Stimulated activated naive CD8-positive, alpha-beta T cell treated with anti-CD3 and anti-CD28 coated beads, Interleukin-15, Interleukin-2, amounts not matched to agents 100 ng/mL and 50 ng/mL, for 24 hours (primary cell): ENCODE measurements at regions not wholly inside any gene's neighbourhood (a gene's known extent, or its start where the extent isn't known, plus 50 kb on each side); places are given as distances from the start of the nearest gene placed in this dataset.

Source experiments
- H3K27ac Mint-ChIP-seq: one replicate; pipeline ENCODE4 v1.8.0; 2021; ENCODE audit warnings: mild to moderate bottlenecking, mixed read lengths
- H3K27me3 Mint-ChIP-seq: one replicate; pipeline ENCODE4 v1.8.0; 2021; ENCODE audit warnings: mixed read lengths
- H3K36me3 Mint-ChIP-seq: one replicate; pipeline ENCODE4 v1.8.0; 2021; ENCODE audit warnings: low read depth, mixed read lengths
- H3K4me1 Mint-ChIP-seq: one replicate; pipeline ENCODE4 v1.8.0; 2021; ENCODE audit warnings: low read depth, mixed read lengths
- H3K4me3 Mint-ChIP-seq: one replicate; pipeline ENCODE4 v1.8.0; 2021; ENCODE audit warnings: mild to moderate bottlenecking, mixed read lengths
- H3K9me3 Mint-ChIP-seq: one replicate; pipeline ENCODE4 v1.8.0; 2021; ENCODE audit warnings: mixed read lengths

DNA sequence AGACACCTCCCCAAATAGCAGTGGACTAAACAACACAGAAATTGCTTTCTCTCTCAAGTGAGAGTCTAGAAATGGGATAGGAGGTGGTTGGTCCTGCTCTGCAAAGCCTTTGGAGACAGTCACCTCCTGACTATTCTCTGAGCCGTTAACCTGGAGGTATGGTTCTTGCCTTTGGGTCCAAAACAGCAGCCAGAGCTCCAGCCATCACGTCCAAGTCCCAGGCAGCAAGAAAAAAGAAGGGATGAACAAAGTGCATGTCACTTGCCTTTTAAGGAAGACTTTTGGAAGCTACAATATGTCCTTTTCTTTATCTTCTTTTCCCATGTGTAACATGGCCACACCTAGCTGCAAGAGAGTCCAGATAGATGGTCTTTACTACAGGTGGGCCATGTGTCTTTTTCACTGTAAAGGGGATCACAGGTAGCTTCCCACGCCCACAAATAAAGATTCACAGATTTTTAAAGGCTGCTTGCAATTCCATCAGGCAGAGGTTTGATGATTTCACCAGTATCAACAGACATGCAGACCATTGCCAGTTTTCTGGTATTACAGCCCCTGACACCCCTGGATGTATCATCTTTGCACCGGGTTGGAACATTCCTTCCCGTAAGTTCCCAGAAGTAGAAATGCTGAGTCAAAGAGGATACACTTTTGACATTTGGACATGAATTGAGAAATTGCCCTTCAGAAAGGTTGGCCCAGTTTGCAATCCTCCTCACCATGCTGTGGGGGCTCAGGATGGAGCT lies 66.0 kb downstream of the MYEOV start:
- no peak overlapping the region for H3K4me3 Mint-ChIP-seq
- H3K4me1 Mint-ChIP-seq = no peaks in the 10 kb centered on the region
- no peaks in the 10 kb centered on the region for H3K36me3 Mint-ChIP-seq
- H3K27ac Mint-ChIP-seq = no peak overlapping the region
- H3K27me3 Mint-ChIP-seq = no peaks in the 10 kb centered on the region
- peaks cover 7% of the 10 kb centered on the region for H3K9me3 Mint-ChIP-seq

DNA sequence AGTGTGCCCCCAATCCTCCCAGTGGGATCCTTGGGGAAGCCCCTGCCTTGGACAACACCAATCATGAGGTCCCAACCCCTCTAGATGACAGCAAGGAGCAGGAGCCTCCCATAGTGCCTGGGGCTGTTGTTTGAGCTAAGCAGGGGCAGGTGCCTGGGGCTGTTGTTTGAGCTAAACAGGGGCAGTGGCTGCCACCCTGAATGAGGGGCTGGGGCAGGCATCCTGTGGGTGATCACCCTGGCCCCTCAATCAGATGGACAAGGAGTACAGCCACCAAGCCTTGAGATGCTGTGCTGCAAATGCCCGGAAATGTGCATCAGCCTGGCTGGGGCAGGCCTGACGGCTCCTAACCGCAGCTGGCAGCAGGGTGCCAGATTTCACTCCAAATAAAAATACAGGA lies 66.7 kb downstream of the MYEOV start:
- H3K9me3 Mint-ChIP-seq = peaks cover 7% of the 10 kb centered on the region
- no peaks in the 10 kb centered on the region for H3K4me1 Mint-ChIP-seq
- no peak overlapping the region for H3K4me3 Mint-ChIP-seq
- no peaks in the 10 kb centered on the region for H3K27me3 Mint-ChIP-seq
- H3K36me3 Mint-ChIP-seq = no peaks in the 10 kb centered on the region
- no peak overlapping the region for H3K27ac Mint-ChIP-seq

DNA sequence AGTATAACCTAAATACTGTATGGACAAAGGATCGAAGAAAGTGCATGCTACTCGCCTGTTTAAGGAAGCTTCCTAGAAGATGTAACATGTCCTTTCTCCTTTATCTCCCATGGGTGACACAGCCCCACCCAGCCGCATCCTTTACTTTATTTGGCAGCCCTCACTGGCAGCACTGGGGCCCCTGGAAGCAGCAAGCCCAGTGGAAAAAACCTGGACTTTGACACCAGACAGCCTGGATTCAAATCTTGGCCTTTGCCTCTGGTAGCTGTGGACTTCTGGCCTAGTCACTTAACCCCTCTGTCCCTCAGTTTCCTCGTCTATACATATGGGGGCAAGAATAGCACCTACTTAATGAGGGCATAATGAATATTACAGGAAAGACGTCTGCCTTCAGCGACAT lies 67.1 kb downstream of the MYEOV start:
- Mint-ChIP-seq H3K27ac (no peak overlapping the region), H3K36me3 (no peaks in the 10 kb centered on the region), H3K9me3 (peaks cover 7% of the 10 kb centered on the region), H3K4me3 (no peak overlapping the region), H3K27me3 (no peaks in the 10 kb centered on the region), H3K4me1 (no peaks in the 10 kb centered on the region)

DNA sequence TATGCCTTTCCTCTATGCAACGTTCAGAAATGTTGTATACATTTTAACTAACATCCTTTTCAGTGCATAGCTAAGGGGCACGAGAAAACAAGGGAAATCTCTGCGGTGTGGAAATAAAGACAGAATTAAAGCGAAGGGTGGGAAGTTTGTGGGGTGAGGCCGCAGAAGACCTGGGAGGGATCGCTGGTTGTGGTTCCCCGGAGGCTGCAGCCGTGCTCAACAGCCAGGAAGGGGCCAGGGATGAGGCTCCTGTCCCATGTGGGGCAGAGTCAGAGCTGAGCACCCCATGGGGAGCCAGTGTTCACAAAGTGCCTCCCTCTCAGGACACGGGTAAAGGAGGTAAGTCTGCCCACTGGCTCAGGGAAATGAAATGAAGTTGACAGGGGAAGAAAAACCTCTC lies 67.5 kb downstream of the MYEOV start:
- Mint-ChIP-seq H3K27me3 (no peaks in the 10 kb centered on the region), H3K4me3 (no peak overlapping the region), H3K36me3 (no peaks in the 10 kb centered on the region), H3K4me1 (no peaks in the 10 kb centered on the region), H3K27ac (no peak overlapping the region), H3K9me3 (peaks cover 7% of the 10 kb centered on the region)

DNA sequence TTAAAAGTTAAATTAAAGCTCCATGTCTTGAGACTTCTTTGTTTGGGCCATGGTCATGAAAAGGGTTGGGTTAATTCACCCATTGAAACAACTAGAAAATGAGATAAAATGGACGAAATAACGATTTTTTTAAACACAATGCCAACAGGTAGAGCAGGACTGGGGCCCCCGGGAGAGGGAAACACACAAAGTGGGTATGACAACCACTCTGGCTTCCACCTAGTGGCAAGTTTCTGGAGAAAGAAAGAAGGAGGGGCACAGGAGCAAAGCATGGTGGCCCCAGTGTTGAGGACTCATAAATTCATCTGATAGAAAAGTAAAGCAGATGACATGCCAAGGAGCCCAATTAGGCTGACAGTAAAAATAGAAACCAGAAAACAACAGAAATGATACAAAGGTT lies 68.4 kb downstream of the MYEOV start:
- Mint-ChIP-seq H3K36me3 (no peaks in the 10 kb centered on the region), H3K4me3 (no peak overlapping the region), H3K27me3 (no peaks in the 10 kb centered on the region), H3K27ac (no peak overlapping the region), H3K4me1 (no peaks in the 10 kb centered on the region), H3K9me3 (peaks cover 7% of the 10 kb centered on the region)

DNA sequence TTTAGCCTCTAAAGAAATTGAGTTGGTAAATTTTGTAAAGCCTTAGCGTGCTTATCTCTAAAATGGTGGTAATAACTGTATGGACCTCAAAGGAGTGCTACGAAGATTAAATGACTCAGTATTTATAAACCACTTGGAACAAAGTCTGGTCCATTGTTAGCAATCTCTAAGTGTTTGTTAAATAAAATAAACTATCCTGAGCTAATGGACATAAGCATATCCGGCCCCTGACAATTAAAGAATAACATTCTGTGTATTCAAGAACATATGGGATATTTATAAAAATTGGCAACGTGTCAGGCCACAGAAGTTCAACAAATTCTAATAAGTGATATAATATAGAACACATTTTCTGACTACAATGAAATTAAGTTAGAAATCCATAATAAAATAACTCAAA lies 71.0 kb downstream of the MYEOV start:
- H3K9me3 Mint-ChIP-seq = peaks cover 3% of the 10 kb centered on the region
- H3K27ac Mint-ChIP-seq = no peak overlapping the region
- no peak overlapping the region for H3K4me3 Mint-ChIP-seq
- H3K36me3 Mint-ChIP-seq = no peaks in the 10 kb centered on the region
- no peaks in the 10 kb centered on the region for H3K27me3 Mint-ChIP-seq
- H3K4me1 Mint-ChIP-seq = no peaks in the 10 kb centered on the region

DNA sequence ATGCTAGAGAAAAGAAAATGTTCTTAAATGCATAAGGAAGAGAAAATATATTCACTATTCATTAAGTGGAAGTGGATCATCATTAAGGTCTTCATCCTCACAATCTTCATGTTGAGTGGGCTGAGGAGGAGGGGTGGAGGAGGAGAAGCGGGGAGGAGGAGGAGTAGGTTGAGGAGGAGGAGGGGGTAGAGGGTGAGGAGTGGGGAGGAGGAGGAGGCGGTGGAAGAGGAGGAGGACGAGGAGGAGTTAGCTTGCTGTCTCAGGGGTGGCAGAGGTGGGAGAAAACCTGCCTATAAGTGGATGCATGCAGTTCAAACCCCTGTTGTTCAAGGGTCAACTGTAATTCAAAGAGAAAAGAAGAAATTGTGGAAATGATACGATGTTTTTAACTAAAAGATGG lies 71.6 kb downstream of the MYEOV start:
- no peak overlapping the region for H3K4me3 Mint-ChIP-seq
- H3K27ac Mint-ChIP-seq = no peak overlapping the region
- H3K4me1 Mint-ChIP-seq = no peaks in the 10 kb centered on the region
- no peaks in the 10 kb centered on the region for H3K27me3 Mint-ChIP-seq
- H3K9me3 Mint-ChIP-seq = no peaks in the 10 kb centered on the region
- no peaks in the 10 kb centered on the region for H3K36me3 Mint-ChIP-seq

DNA sequence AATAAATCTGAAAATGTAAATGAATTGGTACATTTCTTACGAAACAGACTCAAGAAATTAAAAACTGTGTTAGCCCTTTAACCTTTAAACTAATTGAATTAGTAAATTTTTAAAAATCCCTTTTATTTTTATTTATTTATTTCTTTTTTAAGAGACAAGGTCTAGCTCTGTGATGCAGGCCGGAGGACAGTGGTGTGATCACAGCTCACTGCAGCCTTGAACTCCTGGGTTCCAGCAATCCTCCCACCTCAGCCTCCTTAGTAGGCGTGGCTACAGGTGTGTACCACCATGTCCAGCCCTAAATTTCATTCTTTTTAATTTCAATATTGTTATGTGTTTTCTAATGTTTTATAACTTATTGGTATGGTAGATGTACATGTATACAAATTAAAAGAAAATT lies 72.6 kb downstream of the MYEOV start:
- Mint-ChIP-seq H3K27me3 (no peaks in the 10 kb centered on the region), H3K36me3 (no peaks in the 10 kb centered on the region), H3K9me3 (no peaks in the 10 kb centered on the region), H3K27ac (no peak overlapping the region), H3K4me1 (no peaks in the 10 kb centered on the region), H3K4me3 (no peak overlapping the region)

DNA sequence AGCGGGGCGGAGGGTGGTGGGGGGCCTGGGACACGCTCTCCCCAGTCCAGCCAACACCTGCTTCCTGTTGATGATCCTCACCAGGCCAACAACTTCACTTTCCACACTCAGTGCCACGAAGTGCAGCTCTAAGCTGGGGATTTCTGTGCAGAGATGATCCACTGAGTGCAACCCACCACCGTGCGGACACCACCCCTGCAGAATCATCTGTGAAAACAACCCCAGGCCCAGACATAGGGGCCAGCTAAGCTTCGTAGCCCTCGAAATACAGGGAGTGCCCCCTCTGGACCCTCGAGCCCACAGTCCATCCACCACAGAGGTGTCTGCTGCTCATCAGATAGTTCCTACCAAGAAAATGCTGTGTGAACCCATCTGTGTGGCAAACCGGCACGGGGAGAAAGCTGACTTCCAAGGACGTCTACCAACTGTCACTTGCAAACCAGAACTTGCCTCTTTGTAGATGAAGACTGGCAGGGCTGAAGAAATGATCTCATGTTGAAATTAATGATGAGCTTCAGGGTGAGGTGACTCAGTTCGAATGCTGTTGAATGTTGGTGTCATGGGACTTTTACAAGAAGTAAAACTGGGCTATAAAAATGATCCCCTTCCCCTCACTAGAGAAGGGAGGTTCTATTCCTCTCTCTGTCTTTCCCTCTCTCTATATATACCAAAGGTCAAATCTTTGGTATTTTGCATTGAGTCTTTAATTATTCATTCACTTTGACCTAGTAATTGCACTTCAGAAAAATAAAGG lies 73.4 kb downstream of the MYEOV start:
- no peak overlapping the region for H3K27ac Mint-ChIP-seq
- no peaks in the 10 kb centered on the region for H3K4me1 Mint-ChIP-seq
- H3K9me3 Mint-ChIP-seq = no peaks in the 10 kb centered on the region
- H3K27me3 Mint-ChIP-seq = no peaks in the 10 kb centered on the region
- no peak overlapping the region for H3K4me3 Mint-ChIP-seq
- H3K36me3 Mint-ChIP-seq = no peaks in the 10 kb centered on the region

DNA sequence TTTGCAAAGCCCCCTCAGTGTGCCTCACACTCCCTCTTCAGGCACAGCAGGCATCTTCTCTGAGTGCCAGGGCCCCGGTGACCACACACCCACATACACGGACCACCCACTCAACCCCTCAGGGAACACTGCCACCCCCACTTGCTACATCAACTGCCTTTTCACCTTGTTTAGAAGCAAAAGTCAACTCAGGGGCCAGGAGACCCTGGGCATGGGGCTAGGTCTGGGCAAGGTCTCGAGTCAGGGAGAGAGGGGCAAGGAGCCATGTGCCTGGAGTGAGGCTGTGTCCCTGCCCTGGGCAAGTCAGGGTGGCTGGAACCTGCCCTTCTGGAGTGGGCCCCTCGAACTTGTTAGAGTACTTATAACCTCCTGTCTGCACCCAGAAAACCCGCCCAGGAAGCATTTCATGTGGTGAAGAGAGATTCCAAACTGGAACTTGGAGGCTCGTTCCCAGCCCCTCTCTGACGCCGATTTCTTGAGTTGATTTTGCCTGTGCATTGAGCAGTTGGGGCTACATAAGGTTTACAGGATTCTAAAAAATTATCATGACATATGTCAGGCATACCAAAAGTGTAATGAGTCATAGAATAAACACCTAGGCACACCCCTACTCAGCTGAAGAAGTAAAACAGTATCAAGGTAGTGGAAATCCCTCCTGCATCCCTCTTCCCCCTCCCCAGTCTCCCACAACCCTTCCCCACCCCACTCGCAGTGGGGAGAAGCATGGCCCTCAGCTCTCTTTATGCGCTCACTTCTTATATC lies 74.3 kb downstream of the MYEOV start:
- no peaks in the 10 kb centered on the region for H3K4me1 Mint-ChIP-seq
- H3K4me3 Mint-ChIP-seq = no peak overlapping the region
- H3K36me3 Mint-ChIP-seq = no peaks in the 10 kb centered on the region
- H3K27me3 Mint-ChIP-seq = no peaks in the 10 kb centered on the region
- H3K27ac Mint-ChIP-seq = no peak overlapping the region
- no peaks in the 10 kb centered on the region for H3K9me3 Mint-ChIP-seq

DNA sequence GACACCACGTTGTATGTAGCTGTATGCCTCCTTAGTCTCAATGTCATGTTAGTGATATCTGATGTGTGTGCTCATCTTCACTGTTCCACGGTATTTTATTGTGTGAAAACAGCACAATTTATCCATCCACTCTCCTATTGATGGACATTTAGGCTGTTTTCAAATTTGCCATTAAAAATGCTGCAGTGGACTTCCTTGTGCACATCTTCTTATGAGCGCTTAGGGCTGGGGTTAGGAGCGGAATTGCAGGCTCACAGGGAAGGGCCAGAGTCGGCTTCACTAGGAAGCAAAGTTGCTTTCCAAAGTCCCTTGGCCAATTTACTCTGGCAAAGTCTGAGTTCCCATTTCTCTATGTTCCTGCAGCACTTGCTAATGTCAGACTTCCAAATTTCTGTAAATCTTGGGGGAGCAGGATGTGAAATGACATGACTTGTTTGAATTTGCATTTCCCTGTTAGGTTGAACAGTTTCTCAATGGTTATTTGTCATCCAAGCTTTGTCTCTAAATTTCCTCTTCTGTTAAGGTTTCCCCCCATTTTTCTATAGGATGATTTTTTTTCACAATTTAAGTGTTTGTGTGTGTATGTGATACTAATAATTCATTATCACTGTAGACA lies 75.4 kb downstream of the MYEOV start:
- H3K27ac Mint-ChIP-seq = no peak overlapping the region
- H3K4me1 Mint-ChIP-seq = no peaks in the 10 kb centered on the region
- H3K4me3 Mint-ChIP-seq = no peak overlapping the region
- H3K36me3 Mint-ChIP-seq = no peaks in the 10 kb centered on the region
- H3K9me3 Mint-ChIP-seq = no peaks in the 10 kb centered on the region
- no peaks in the 10 kb centered on the region for H3K27me3 Mint-ChIP-seq

DNA sequence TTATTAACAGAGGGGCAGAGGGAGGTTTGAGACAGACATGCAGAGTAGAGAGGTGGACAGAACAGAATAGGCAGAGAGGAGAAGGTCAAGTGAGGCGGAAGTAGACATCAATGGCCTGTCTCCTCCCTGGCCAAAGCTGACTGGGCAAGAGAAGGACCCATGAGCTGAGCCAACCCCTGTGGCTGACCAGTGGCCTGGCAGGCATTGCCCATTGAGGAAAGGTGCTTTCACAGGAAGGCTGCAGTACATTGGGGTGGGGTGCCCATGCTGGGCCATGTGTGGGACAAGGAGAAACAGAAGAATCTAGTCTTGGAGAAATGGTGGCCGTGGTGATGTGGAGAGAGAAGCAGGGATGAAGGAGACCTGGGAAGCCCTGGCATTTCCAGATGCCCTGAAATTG lies 76.0 kb downstream of the MYEOV start:
- Mint-ChIP-seq H3K27me3 (no peaks in the 10 kb centered on the region), H3K4me1 (no peaks in the 10 kb centered on the region), H3K4me3 (no peak overlapping the region), H3K36me3 (no peaks in the 10 kb centered on the region), H3K27ac (no peak overlapping the region), H3K9me3 (no peaks in the 10 kb centered on the region)

DNA sequence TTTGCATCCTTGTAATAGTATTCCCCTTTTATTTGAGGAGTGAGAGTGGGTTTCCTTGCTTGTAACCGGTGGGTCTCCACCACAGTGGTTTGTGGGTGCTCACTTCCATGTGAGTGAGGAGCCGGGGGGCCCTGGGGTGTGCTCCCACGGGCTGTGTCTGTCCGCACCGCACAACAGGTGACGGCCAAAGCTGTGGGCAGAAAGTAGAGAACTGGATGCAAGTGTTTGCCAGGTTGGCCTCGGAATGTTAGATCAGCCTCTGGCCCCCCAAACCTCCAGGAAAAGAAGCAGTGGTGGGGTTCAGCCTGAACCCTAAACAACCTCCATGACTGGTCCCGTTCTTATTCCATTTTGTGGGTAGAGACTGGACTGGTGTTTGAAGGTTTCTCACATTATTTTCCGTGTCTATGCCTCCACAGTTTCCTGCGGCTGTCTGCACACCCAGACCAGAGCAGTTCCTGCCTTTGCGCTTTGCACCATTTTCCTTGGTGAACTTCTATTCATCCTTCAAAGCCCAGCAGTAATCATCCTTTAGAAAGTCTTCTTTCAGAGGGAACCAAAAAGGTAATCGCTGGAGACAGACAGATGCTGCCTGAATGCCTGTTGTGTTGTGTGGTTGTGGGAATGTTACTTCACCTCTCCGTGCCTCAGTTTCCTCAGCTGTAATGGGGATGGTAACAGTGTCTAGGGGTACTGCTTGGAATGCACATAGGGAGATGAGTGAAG lies 77.2 kb downstream of the MYEOV start:
- Mint-ChIP-seq H3K4me3 (no peak overlapping the region), H3K27ac (no peak overlapping the region), H3K4me1 (no peaks in the 10 kb centered on the region), H3K36me3 (no peaks in the 10 kb centered on the region), H3K9me3 (no peaks in the 10 kb centered on the region), H3K27me3 (no peaks in the 10 kb centered on the region)

DNA sequence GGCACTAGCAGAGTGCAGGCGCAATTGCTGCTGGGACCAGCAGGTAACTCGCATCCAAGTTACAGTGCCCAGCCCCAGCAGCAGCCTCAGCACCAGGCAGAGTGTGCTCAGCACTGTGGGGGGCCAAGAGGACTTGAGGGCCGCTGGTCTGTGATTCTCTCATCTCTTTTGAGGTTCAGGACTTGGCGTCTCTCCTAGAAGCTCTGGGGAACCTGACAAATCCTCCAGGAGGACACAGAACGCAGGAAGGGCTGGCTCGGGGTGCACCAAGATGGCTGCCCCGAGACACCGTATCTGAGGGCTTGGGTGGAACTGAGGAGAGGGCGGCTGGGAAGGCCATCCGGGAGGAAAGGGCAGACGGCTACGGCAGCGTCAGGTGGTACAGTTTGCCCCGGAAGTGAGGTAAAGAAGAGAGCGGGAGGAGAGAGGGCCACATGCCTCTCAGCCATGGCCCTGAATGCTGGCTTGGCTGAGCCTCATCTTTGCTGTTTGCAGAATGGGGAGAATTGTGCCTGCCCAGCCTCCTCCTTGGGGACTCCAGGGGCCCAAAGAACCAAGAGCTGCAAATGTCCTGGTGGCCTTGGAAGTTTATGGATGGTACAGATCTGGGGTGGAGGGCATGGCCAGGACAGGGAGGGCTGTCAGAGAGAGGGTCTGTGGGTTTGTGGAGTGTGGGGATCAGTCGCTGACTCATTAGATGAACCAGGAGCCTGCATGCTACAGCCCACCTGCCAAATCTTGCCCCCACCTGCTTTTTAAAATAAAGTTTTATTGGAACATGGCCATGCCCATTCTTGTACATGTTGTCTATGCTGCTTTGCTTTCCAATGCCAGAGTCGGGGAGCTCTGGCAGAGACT lies 78.0 kb downstream of the MYEOV start:
- Mint-ChIP-seq H3K4me1 (no peaks in the 10 kb centered on the region), H3K27ac (no peak overlapping the region), H3K27me3 (no peaks in the 10 kb centered on the region), H3K4me3 (no peak overlapping the region), H3K9me3 (no peaks in the 10 kb centered on the region), H3K36me3 (no peaks in the 10 kb centered on the region)
